Neural progenitor cell (in vitro differentiated cells): ENCODE measurements at regions not wholly inside any gene's neighbourhood (a gene's known extent, or its start where the extent isn't known, plus 50 kb on each side); places are given as distances from the start of the nearest gene placed in this dataset.
"Not testable (repeated sequence)": the region's sequence is repeated elsewhere in the genome, so short reads cannot be mapped to it uniquely, and the experiment has no call there.

Source experiments
- CTCF ChIP-seq: fragments of 200-600 bp; sonication (generic); IDR thresholded peaks from 2 replicates; pipeline ENCODE4 v1.5.1; 2017; ENCODE audit warnings: antibody characterized with exemption, mild to moderate bottlenecking
- EZH2 ChIP-seq: fragments of 200-600 bp; sonication (generic); IDR thresholded peaks from 2 replicates; pipeline ENCODE4 v1.6.1; 2017; ENCODE audit warnings: antibody characterized with exemption, mild to moderate bottlenecking, moderate library complexity
- EZH2phosphoT487 ChIP-seq: fragments of 200-600 bp; sonication (generic); IDR thresholded peaks from 2 replicates; pipeline ENCODE4 v1.6.1; 2017; ENCODE audit warnings: antibody characterized with exemption

GRCh38 chr3:125907279-125907678, 61.7 kb upstream of the ROPN1B start:
- not testable (repeated sequence) for TF ChIP-seq CTCF, EZH2, EZH2phosphoT487
